HUES64 (cell line): ENCODE measurements at regions not wholly inside any gene's neighbourhood (a gene's known extent, or its start where the extent isn't known, plus 50 kb on each side); places are given as distances from the start of the nearest gene placed in this dataset.
"Not testable (repeated sequence)": the region's sequence is repeated elsewhere in the genome, so short reads cannot be mapped to it uniquely, and the experiment has no call there.

Source experiments
- H3K27ac ChIP-seq: 2 replicates; pipeline ENCODE4 v1.7.0; 2013; ENCODE audit warnings: low read depth, low read length, inconsistent platforms
- H3K27me3 ChIP-seq: 2 replicates; pipeline ENCODE4 v1.6.1; 2013; ENCODE audit warnings: mild to moderate bottlenecking, low read length; ENCODE audit not compliant: insufficient read depth
- H3K36me3 ChIP-seq: 2 replicates; pipeline ENCODE4 v1.6.1; 2013; ENCODE audit warnings: mild to moderate bottlenecking, low read length; ENCODE audit not compliant: insufficient read depth
- H3K4me1 ChIP-seq: 2 replicates; pipeline ENCODE4 v1.6.1; 2013; ENCODE audit warnings: mild to moderate bottlenecking, low read length, moderate library complexity; ENCODE audit not compliant: insufficient read depth
- H3K4me3 ChIP-seq: 2 replicates; pipeline ENCODE4 v1.5.1; 2013; ENCODE audit warnings: mild to moderate bottlenecking, low read length, moderate library complexity
- H3K9ac ChIP-seq: 2 replicates; pipeline ENCODE4 v1.6.1; 2013; ENCODE audit warnings: mild to moderate bottlenecking, low read depth, low read length
- H3K9me3 ChIP-seq: 2 replicates; pipeline ENCODE4 v1.6.1; 2013; ENCODE audit warnings: low read depth, low read length; ENCODE audit not compliant: insufficient read depth
- WGBS: fragments of 150-250, 120-280 bp; methylation state at CpG from one replicate; pipeline ENCODE4 v1.1.7; 2013; ENCODE audit warnings: missing lambda C conversion rate; 5-methylcytosine and 5-hydroxymethylcytosine counted together

DNA sequence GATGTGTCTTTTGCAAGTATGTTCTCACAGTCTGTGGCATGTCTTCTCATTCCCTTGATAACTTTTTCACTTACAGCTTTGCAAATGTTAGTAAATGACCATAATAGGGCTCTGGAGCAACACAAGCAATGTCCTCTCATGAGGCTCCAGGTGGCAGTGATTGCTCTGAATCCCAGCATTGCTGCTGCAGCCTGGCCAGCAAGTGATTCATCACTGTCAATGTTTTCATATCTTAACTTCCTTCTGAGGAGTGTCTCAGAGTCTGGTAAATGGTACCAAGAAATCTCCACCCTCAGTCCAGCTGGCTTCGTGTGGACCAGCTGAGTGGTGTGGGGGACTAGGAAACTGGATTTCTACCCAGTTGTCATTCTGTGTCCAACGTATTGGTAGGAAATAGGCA lies 139.6 kb downstream of the MYLK4 start:
- Histone ChIP-seq H3K36me3 (no peaks in the 10 kb centered on the region), H3K4me3 (no peak overlapping the region), H3K27me3 (no peaks in the 10 kb centered on the region), H3K9me3 (0 out of 2 replicates have a peak, but pooled peaks cover 5% of the 10 kb centered on the region), H3K4me1 (no peaks in the 10 kb centered on the region), H3K27ac (no peak overlapping the region), H3K9ac (no peak overlapping the region)
- 100% methylated on average over 1 of the region's 2 CpGs for WGBS

DNA sequence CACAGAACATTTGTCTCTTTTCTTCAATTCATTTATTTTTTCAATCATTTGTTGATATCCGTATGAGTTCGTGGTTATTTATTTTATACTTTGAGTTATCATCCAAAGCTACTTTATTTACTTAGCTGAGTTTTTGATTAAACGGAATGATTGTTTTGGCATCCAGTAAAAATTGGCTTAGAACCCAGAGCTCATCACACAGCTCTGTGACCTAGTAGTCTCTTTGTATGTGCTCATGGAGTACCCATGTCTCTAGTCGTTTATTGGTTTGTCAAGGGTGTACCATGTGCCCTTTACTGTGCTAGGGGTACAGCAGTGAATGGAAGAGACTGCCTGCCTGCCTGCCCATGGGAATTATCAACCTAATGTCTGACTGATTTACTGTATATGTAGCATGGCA lies 142.2 kb downstream of the MYLK4 start:
- H3K4me3 ChIP-seq: no peak overlapping the region
- WGBS: 70% methylated on average over 2 of the region's 4 CpGs
- no peak overlapping the region for H3K27ac ChIP-seq
- H3K36me3 ChIP-seq: no peaks in the 10 kb centered on the region
- no peak overlapping the region for H3K9ac ChIP-seq
- H3K4me1 ChIP-seq: no peaks in the 10 kb centered on the region
- H3K9me3 ChIP-seq: no peaks in the 10 kb centered on the region
- H3K27me3 ChIP-seq: no peaks in the 10 kb centered on the region

DNA sequence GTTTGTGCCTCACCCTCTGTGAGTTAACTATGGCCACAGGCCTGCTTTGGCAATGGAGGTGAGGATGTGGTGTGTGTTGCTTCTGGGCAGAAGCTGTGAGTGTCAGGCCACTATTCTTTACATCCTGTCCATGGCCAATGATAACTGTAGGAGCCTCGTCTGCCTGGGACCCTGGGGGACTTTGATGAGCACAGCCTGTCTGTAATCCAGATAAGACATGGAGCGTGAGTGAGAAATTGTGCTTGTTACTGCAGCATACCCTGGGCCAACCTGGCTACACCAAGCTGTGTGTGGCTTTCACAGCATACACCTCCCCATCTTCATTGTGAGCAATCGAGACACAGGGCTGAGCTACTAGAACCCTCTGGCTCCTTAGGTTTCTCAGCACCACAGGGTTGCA lies 150.4 kb downstream of the MYLK4 start:
- Histone ChIP-seq H3K27ac (no peak overlapping the region), H3K27me3 (no peaks in the 10 kb centered on the region), H3K36me3 (no peaks in the 10 kb centered on the region), H3K9ac (no peak overlapping the region), H3K9me3 (no peaks in the 10 kb centered on the region), H3K4me1 (no peaks in the 10 kb centered on the region), H3K4me3 (no peak overlapping the region)
- 91% methylated on average over 3 of the region's 3 CpGs for WGBS

DNA sequence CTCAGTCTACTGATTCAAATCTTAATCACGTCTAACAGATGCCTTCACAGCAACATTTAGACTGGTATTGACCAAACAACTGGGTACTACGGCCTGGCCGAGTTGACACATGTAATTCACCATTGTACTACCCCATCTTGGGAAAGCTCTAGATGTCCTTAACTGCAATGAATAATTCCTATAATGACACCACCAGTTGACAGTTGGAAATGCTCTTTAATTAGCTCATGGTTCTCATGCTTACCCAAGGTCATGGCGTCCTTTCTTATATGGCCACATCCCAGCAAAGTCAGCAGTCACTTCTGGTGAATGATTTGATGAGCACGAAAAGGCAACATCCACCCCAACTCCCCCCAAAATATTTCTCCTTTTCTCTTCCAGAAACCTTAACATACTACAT lies 150.9 kb downstream of the MYLK4 start:
- Histone ChIP-seq H3K4me1 (no peaks in the 10 kb centered on the region), H3K27ac (no peak overlapping the region)
- WGBS: 91% methylated on average over 5 of the region's 5 CpGs

DNA sequence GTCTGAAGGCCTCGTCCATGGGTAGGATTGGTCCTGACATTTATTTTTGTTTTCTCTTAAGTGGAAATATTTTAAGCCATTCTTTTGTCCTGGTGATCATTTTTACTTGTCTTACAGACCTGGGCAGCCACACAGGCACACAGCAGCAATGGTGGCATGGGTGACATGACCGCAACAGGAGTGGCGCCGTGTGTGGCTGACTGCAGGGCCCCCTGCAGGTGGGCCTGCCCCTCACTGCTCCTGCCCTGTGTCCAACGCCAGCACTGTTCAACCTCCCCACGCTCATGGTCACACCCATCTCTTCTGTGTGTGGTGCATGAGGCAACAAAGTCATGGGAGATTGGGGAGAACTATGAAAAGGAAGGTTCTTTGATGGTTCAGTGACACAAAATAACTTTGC lies 151.9 kb downstream of the MYLK4 start:
- Histone ChIP-seq H3K9ac (no peak overlapping the region), H3K4me1 (no peaks in the 10 kb centered on the region), H3K9me3 (no peaks in the 10 kb centered on the region), H3K27ac (no peak overlapping the region), H3K27me3 (no peaks in the 10 kb centered on the region), H3K4me3 (no peak overlapping the region), H3K36me3 (no peaks in the 10 kb centered on the region)
- WGBS: 93% methylated on average over 6 of the region's 6 CpGs

More for the DNA sequence above, 150.9 kb downstream of the MYLK4 start:
- Histone ChIP-seq H3K36me3 (no peaks in the 10 kb centered on the region), H3K27me3 (no peaks in the 10 kb centered on the region), H3K4me3 (no peak overlapping the region), H3K9ac (no peak overlapping the region), H3K9me3 (no peaks in the 10 kb centered on the region)

DNA sequence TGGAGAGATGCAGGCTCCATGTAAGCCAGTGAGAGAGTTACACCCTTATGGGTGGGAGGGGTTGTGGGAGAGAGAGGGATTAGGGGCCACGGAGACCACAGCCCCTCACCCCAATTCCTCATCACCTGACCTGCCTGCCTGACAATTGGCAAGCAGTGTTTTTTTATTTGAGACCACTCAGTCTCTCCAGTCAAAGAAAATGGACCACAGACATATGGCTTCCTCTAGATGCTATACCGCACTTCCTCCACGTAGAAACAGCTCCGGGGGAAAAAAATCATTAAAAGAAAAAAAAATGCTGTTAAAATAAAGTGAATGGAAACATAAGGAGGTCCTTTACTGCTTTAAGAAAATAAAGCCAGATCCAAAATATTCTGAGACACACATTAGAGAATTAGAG lies 152.7 kb downstream of the MYLK4 start:
- Histone ChIP-seq H3K4me3 (no peak overlapping the region), H3K27me3 (no peaks in the 10 kb centered on the region), H3K4me1 (no peaks in the 10 kb centered on the region), H3K27ac (no peak overlapping the region), H3K9ac (no peak overlapping the region), H3K36me3 (no peaks in the 10 kb centered on the region), H3K9me3 (no peaks in the 10 kb centered on the region)
- 93% methylated on average over 4 of the region's 4 CpGs for WGBS

DNA sequence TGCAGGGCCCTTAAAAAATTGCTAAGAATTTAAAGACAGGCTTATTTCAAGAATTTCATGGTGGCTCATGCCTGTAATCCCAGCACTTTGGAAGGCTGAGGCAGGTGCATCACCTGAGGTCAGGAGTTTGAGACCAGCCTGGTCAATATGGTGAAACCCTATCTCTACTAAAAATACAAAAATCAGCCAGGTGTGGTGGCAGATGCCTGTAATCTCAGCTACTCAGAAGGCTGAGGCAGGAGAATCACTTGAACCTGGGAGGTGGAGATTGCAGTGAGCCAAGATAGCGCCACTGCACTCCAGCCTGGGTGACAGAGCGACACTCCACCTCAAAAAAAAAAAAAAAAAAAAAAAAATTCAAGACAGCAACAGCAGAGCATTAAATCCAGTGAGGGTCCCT lies 153.3 kb downstream of the MYLK4 start:
- not testable (repeated sequence) for H3K9me3 ChIP-seq, H3K4me1 ChIP-seq, H3K27ac ChIP-seq, H3K4me3 ChIP-seq, H3K9ac ChIP-seq, H3K36me3 ChIP-seq, H3K27me3 ChIP-seq
- 96% methylated on average over 2 of the region's 2 CpGs for WGBS

DNA sequence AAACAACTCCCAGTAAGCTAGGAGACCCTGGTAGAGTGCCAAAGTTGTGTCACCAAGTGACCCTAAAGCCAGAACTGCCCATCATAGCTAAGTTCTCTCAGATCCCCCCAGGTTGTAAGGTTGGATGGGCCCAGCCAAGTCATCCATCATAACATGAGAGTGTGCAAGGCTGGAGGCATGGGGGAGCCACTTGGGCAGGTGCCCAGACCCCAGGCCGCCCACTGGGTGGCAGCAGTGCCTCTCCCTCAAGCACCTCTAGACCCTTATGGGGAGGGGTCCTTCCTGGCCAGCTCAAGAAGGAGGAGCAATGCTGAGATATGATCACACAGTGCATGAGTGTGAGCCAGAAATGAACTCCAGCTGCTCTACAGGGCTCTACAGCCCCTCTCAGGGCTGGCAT lies 154.5 kb downstream of the MYLK4 start:
- Histone ChIP-seq H3K36me3 (no peaks in the 10 kb centered on the region), H3K9me3 (no peaks in the 10 kb centered on the region), H3K27me3 (no peaks in the 10 kb centered on the region), H3K27ac (no peak overlapping the region), H3K4me1 (no peaks in the 10 kb centered on the region), H3K9ac (no peak overlapping the region), H3K4me3 (no peak overlapping the region)
- WGBS: 33% methylated on average over 1 of the region's 1 CpG

DNA sequence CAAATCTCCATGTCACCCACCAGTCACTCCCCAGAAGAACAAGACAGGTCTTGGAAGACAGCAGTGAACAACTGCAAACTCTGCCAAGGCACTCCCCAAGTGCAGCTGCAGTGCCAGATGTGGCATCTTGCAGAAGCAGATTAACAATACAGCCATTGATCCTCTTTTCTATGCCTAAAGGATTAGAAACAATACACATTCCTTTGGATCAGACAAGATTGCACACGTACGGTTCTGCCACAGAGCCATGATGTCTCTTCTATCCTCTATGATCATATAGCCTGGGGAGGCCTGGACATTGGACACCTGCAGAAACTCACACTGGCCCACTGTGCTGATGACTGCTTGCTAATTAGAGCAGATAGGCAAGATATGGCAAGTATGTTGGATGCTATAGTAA lies 155.9 kb downstream of the MYLK4 start:
- H3K4me1 ChIP-seq: peaks cover under 1% of the 10 kb centered on the region; the same call in 1 of the 2 replicates
- no peak overlapping the region for H3K9ac ChIP-seq
- no peaks in the 10 kb centered on the region for H3K36me3 ChIP-seq
- no peak overlapping the region for H3K27ac ChIP-seq
- 89% methylated on average over 2 of the region's 2 CpGs for WGBS
- H3K9me3 ChIP-seq: no peaks in the 10 kb centered on the region
- H3K4me3 ChIP-seq: no peak overlapping the region
- no peaks in the 10 kb centered on the region for H3K27me3 ChIP-seq

DNA sequence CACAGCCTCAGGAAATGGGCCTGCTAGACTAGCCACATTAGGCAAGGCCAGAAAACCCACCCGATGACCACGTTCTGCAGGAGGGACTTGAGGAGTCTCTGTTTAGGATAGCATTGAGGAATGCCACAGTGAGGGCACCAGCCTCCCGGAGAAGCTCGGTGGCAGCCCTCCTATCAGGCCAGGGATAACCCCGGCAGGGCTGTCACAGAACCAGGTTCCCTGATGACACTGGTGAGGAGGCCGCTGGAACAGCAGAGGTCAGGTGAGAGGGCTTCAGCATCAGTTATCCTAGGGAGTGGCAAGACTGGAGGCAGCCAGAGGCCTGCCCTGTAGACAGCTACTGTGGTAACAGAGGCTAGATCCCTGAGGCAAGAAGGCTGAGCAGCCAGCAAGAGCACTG lies 157.6 kb downstream of the MYLK4 start:
- Histone ChIP-seq H3K9me3 (no peaks in the 10 kb centered on the region; the same call in 1 of the 2 replicates), H3K9ac (no peak overlapping the region), H3K4me3 (no peak overlapping the region), H3K4me1 (peaks cover 6% of the 10 kb centered on the region), H3K27me3 (no peaks in the 10 kb centered on the region), H3K36me3 (no peaks in the 10 kb centered on the region), H3K27ac (no peak overlapping the region)
- WGBS: 95% methylated on average over 6 of the region's 6 CpGs

DNA sequence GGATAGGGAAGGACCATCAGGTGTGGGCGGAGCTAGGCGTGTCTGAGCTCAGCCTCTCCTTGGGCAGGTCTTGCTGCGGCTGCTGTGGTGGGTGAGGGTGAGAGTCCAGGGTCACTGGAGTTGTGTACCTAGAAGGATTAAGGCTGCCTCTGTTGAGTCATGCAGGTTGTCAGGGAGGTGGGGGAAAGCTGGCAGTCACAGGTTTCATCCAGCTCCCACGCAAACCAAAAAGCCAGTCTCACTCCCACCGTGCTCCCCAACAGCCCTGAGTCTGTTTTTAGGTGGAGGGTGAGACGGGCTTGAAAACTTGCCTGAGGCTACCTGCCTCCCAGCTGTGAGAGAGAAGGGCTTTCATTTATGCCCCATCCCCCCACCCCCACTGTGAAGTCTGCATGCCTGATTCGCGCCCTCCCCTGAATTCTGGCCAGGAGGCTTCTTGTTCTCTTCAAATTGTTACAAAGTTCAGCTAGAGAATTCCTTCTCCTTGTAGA lies 161.5 kb downstream of the MYLK4 start:
- no peaks in the 10 kb centered on the region for H3K36me3 ChIP-seq
- no peak overlapping the region for H3K9ac ChIP-seq
- no peak overlapping the region for H3K4me3 ChIP-seq
- WGBS: 44% methylated on average over 7 of the region's 8 CpGs
- peaks cover 6% of the 10 kb centered on the region for H3K4me1 ChIP-seq
- H3K9me3 ChIP-seq: no peaks in the 10 kb centered on the region; the same call in 1 of the 2 replicates
- H3K27ac ChIP-seq: peak overlapping the region; percentile 67; the same call in 1 of the 2 replicates
- no peaks in the 10 kb centered on the region for H3K27me3 ChIP-seq

DNA sequence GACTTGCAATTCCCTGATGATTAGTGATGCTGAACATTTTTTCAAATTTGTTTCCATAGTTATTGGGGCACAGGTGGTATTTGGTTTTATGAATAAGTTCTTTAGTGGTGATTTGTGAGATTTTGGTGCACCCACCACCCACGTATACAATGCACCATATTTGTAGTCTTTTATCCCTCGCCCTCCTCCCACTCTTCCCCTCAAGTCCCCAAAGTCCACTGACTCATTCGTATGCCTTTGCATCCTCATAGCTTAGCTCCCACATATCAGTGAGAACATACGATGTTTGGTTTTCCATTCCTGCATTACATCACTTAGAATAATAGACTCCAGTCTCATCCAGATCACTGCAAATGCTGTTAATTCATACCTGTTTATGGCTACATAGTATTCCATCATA lies 167.3 kb downstream of the MYLK4 start:
- H3K9me3 ChIP-seq: no peaks in the 10 kb centered on the region
- H3K4me3 ChIP-seq: no peak overlapping the region
- no peaks in the 10 kb centered on the region for H3K36me3 ChIP-seq
- peaks cover 11% of the 10 kb centered on the region for H3K4me1 ChIP-seq
- H3K9ac ChIP-seq: no peak overlapping the region
- H3K27ac ChIP-seq: no peak overlapping the region
- 71% methylated on average over 4 of the region's 4 CpGs for WGBS
- no peaks in the 10 kb centered on the region for H3K27me3 ChIP-seq
